PC-3 (cell line): ENCODE measurements at regions not wholly inside any gene's neighbourhood (a gene's known extent, or its start where the extent isn't known, plus 50 kb on each side); places are given as distances from the start of the nearest gene placed in this dataset.

Experiments used
- ATAC-seq: fragments of 200-7000 bp; cut with Tn5 transposase; 2 replicates; pipeline ENCODE4 v1.9.1; 2020; ENCODE audit warnings: mild to moderate bottlenecking, moderate library complexity
- BruUV-seq: library from RNA; stranded (reverse); fragments of 400-500 nt; replicated peaks from 2 replicates; lab custom pipeline; 2021; lab: Mats Ljungman, UMichigan
- CTCF ChIA-PET: fragments of 300-600 bp; sonication (Branson Sonifier 250); formaldehyde crosslinking; loops from one replicate; lab custom pipeline; 2022; ENCODE audit warnings: antibody characterized with exemption; lab: Charles Lee
- POLR2A ChIA-PET: fragments of 300-600 bp; sonication (Branson Sonifier 250); formaldehyde crosslinking; loops from one replicate; lab custom pipeline; 2022; ENCODE audit warnings: antibody characterized with exemption; ENCODE audit not compliant: unreplicated experiment; lab: Charles Lee
- DNase-seq: peaks from one replicate; pipeline ENCODE4 v3.0.0-alpha.2; 2015
- H2AFZ ChIP-seq: fragments of 300-600 bp; sonication (generic); 2 replicates; pipeline ENCODE4 v1.6.0; 2016; ENCODE audit warnings: antibody characterized with exemption, low read length
- H3F3A ChIP-seq: fragments of 300-600 bp; sonication (generic); one replicate; pipeline ENCODE4 v1.6.0; 2017; ENCODE audit warnings: antibody characterized with exemption, low read length, control low read depth, mild to moderate bottlenecking; ENCODE audit not compliant: unreplicated experiment
- H3K27ac ChIP-seq: fragments of 300-600 bp; sonication (generic); 2 replicates; pipeline ENCODE4 v1.5.1; 2016; ENCODE audit warnings: mild to moderate bottlenecking, low read length
- H3K27me3 ChIP-seq: fragments of 300-600 bp; sonication (generic); 2 replicates; pipeline ENCODE4 v1.6.1; 2016; ENCODE audit warnings: low read length, mixed read lengths
- H3K36me3 ChIP-seq: fragments of 300-600 bp; sonication (generic); 2 replicates; pipeline ENCODE4 v1.6.1; 2016; ENCODE audit warnings: low read depth, mixed run types, low read length, mixed read lengths
- H3K4me1 ChIP-seq: fragments of 300-600 bp; sonication (generic); 2 replicates; pipeline ENCODE4 v1.5.1; 2016; ENCODE audit warnings: low read length; ENCODE audit not compliant: insufficient read depth
- H3K4me2 ChIP-seq: fragments of 300-600 bp; sonication (generic); 2 replicates; pipeline ENCODE4 v1.6.0; 2016; ENCODE audit warnings: low read length
- H3K4me3 ChIP-seq: fragments of 300-600 bp; sonication (generic); 2 replicates; pipeline ENCODE4 v1.5.1; 2016; ENCODE audit warnings: mild to moderate bottlenecking, low read length, mixed read lengths
- H3K79me2 ChIP-seq: fragments of 300-600 bp; sonication (generic); 2 replicates; pipeline ENCODE4 v1.6.1; 2017; ENCODE audit warnings: low read length, mixed read lengths
- H3K9ac ChIP-seq: fragments of 300-600 bp; sonication (generic); 2 replicates; pipeline ENCODE4 v1.6.0; 2016; ENCODE audit warnings: mild to moderate bottlenecking, low read length
- H3K9me2 ChIP-seq: fragments of 300-600 bp; sonication (generic); replicated peaks from 2 replicates; pipeline ENCODE4 v1.6.1; 2016; ENCODE audit warnings: mixed run types, low read length, mixed read lengths
- H3K9me3 ChIP-seq: fragments of 300-600 bp; sonication (generic); 2 replicates; pipeline ENCODE4 v1.6.1; 2016; ENCODE audit warnings: low read length, mixed read lengths
- H4K20me1 ChIP-seq: fragments of 300-600 bp; sonication (generic); 2 replicates; pipeline ENCODE4 v1.6.1; 2016; ENCODE audit warnings: low read length, mixed read lengths
- CTCF ChIP-seq: fragments of 300-600 bp; sonication (generic); conservative IDR thresholded peaks from 2 replicates; pipeline ENCODE4 v1.5.1; 2017; ENCODE audit warnings: antibody characterized with exemption, low read depth, mild to moderate bottlenecking, low read length
- EZH2 ChIP-seq: fragments of 300-600 bp; sonication (generic); IDR thresholded peaks from one replicate; pipeline ENCODE4 v1.6.1; 2017; ENCODE audit warnings: antibody characterized with exemption, mild to moderate bottlenecking, low read length; ENCODE audit not compliant: unreplicated experiment
- EZH2phosphoT487 ChIP-seq: fragments of 300-600 bp; sonication (generic); IDR thresholded peaks from 2 replicates; pipeline ENCODE4 v1.6.1; 2018; ENCODE audit warnings: mild to moderate bottlenecking, antibody characterized with exemption, low read length, borderline replicate concordance
- intact Hi-C: fragments of 100-400 bp; cut with micrococcal nuclease; formaldehyde crosslinking; loops from 2 replicates; pipeline ENCODE4 v1.9.0; 2023

GRCh38 chr10:120972259-120972658 is 121.1 kb downstream of the WDR11 start:
- ChIA-PET CTCF (no interaction called here), POLR2A (no interaction called here)
- Histone ChIP-seq H3K9me3 (no peaks in the 10 kb centered on the region), H3K27ac (no peak overlapping the region), H3F3A (no peaks in the 10 kb centered on the region), H3K4me1 (no peaks in the 10 kb centered on the region), H3K79me2 (no peaks in the 10 kb centered on the region), H3K4me3 (no peak overlapping the region), H2AFZ (no peak overlapping the region), H3K9me2 (no peaks in the 10 kb centered on the region), H3K4me2 (no peak overlapping the region), H3K9ac (no peak overlapping the region), H4K20me1 (no peaks in the 10 kb centered on the region), H3K36me3 (no peaks in the 10 kb centered on the region), H3K27me3 (peaks cover 54% of the 10 kb centered on the region)
- TF ChIP-seq EZH2phosphoT487 (no peak), EZH2 (no peak), CTCF (no peak)
- DNase-seq (no peak), ATAC-seq (no peak)
- intact Hi-C loops, result no loop called here
- BruUV-seq, result no TSS peak

- H3K36me3 ChIP-seq, result no peaks in the 10 kb centered on the region
- H3K9me2 ChIP-seq, result no peaks in the 10 kb centered on the region
- ChIA-PET CTCF (no interaction called here), POLR2A (no interaction called here)
- ATAC-seq (no peak), DNase-seq (no peak)
- H3K9me3 ChIP-seq, result no peaks in the 10 kb centered on the region
- H3K4me1 ChIP-seq, result peaks cover 11% of the 10 kb centered on the region
- no TSS peak for BruUV-seq
- peaks cover 59% of the 10 kb centered on the region for H3K27me3 ChIP-seq
- H3K9ac ChIP-seq, result no peak overlapping the region
- no peak overlapping the region for H3K4me2 ChIP-seq
- no peak overlapping the region for H3K4me3 ChIP-seq
- no peaks in the 10 kb centered on the region for H3K79me2 ChIP-seq
- no peaks in the 10 kb centered on the region for H4K20me1 ChIP-seq
- H3K27ac ChIP-seq, result no peak overlapping the region
- no peak overlapping the region for H2AFZ ChIP-seq
- TF ChIP-seq EZH2phosphoT487 (no peak), EZH2 (no peak), CTCF (no peak)
- H3F3A ChIP-seq, result no peaks in the 10 kb centered on the region
- intact Hi-C loops, result no loop called here
Observed at GRCh38 chr10:120975072-120975867, 124.1 kb downstream of the WDR11 start.

GRCh38 chr10:120975868-120976225 is 124.7 kb downstream of the WDR11 start:
- Histone ChIP-seq H3K9me3 (no peaks in the 10 kb centered on the region), H3K27ac (no peak overlapping the region), H3K4me3 (no peak overlapping the region), H3K4me2 (no peak overlapping the region), H3K27me3 (peaks cover 58% of the 10 kb centered on the region), H3F3A (no peaks in the 10 kb centered on the region), H3K36me3 (no peaks in the 10 kb centered on the region), H3K9ac (no peak overlapping the region), H3K9me2 (no peaks in the 10 kb centered on the region), H4K20me1 (no peaks in the 10 kb centered on the region), H3K79me2 (no peaks in the 10 kb centered on the region), H2AFZ (no peak overlapping the region), H3K4me1 (peaks cover 11% of the 10 kb centered on the region)
- BruUV-seq, result no TSS peak
- no peak for DNase-seq
- ChIA-PET POLR2A (no interaction called here), CTCF (no interaction called here)
- ATAC-seq, result no peak
- no peak for TF ChIP-seq EZH2
- no peak for TF ChIP-seq CTCF
- TF ChIP-seq EZH2phosphoT487, result no peak
- intact Hi-C loops, result no loop called here
